ENCODE measurements at regions not wholly inside any gene's neighbourhood (a gene's known extent, or its start where the extent isn't known, plus 50 kb on each side); places are given as distances from the start of the nearest gene placed in this dataset.

GRCh38 chr10:33476757-33477273, 142.3 kb upstream of the NRP1 start (continued):
- TF ChIP-seq EP300 (IDR thresholded peaks at IDR 0.05; ENCODE audit: borderline replicate concordance in 1 of 2, low read depth in 2 of 2, low read length in 2 of 2) (no peak), KDM1A (IDR thresholded peaks at IDR 0.05; ENCODE audit: borderline replicate concordance, low read length) (no peak), BRCA1 (IDR thresholded peaks at IDR 0.05; ENCODE audit: low read depth, low read length) (no peak), CREB1 (IDR thresholded peaks at IDR 0.05) (no peak)

All from H1 (cell line).